ENCODE measurements at regions not wholly inside any gene's neighbourhood (a gene's known extent, or its start where the extent isn't known, plus 50 kb on each side); places are given as distances from the start of the nearest gene placed in this dataset.

DNA sequence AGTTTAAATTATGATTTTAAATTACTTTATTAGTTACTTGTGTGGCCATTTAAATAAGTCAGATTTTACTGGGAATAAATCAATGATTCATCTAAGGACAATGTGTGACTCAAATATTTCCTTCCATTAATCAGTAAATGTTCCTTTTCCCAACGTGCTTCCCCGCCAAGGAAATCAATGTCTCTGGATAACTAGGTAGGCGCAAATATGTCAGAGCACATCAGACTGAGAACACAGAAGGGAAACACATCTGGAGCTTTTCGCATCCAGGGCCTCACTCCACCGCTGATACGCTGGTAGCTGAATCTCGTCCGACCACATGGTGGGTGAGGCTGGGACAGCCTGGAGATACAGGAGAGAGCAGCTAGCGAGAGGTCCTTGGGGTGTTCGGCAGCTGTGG is 56.4 kb upstream of the RPS6KA2 start:
- no peaks in the 10 kb centered on the region for H3K4me1 ChIP-seq (ENCODE audit: control insufficient read depth, insufficient read depth, low read length)
- ChIA-PET CTCF (no interaction called here), POLR2A (no interaction called here)
- TF ChIP-seq ZNF274 (IDR thresholded peaks at IDR 0.05; ENCODE audit: low read length) (no peak), ZNF274 (tag by site-specific recombination; IDR thresholded peaks at IDR 0.05; ENCODE audit: borderline replicate concordance) (no peak), GLIS1 (tag by site-specific recombination; IDR thresholded peaks at IDR 0.05) (no peak), ZBTB48 (tag by site-specific recombination; IDR thresholded peaks at IDR 0.05) (no peak), ZIC2 (tag by site-specific recombination; IDR thresholded peaks at IDR 0.05) (no peak)
- TF ChIP-seq, protein P1, sequence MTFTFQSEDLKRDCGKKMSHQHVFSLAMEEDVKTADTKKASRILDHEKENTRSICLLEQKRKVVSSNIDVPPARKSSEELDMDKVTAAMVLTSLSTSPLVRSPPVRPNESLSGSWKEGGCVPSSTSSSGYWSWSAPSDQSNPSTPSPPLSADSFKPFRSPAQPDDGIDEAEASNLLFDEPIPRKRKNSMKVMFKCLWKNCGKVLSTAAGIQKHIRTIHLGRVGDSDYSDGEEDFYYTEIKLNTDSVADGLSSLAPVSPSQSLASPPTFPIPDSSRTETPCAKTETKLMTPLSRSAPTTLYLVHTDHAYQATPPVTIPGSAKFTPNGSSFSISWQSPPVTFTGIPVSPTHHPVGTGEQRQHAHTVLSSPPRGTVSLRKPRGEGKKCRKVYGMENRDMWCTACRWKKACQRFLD (tag by site-specific recombination; IDR thresholded peaks at IDR 0.05) = no peak
- TF ChIP-seq, protein P2, sequence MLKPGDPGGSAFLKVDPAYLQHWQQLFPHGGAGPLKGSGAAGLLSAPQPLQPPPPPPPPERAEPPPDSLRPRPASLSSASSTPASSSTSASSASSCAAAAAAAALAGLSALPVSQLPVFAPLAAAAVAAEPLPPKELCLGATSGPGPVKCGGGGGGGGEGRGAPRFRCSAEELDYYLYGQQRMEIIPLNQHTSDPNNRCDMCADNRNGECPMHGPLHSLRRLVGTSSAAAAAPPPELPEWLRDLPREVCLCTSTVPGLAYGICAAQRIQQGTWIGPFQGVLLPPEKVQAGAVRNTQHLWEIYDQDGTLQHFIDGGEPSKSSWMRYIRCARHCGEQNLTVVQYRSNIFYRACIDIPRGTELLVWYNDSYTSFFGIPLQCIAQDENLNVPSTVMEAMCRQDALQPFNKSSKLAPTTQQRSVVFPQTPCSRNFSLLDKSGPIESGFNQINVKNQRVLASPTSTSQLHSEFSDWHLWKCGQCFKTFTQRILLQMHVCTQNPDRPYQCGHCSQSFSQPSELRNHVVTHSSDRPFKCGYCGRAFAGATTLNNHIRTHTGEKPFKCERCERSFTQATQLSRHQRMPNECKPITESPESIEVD (tag by site-specific recombination; IDR thresholded peaks at IDR 0.05) = no peak
- TF ChIP-seq, protein P3, sequence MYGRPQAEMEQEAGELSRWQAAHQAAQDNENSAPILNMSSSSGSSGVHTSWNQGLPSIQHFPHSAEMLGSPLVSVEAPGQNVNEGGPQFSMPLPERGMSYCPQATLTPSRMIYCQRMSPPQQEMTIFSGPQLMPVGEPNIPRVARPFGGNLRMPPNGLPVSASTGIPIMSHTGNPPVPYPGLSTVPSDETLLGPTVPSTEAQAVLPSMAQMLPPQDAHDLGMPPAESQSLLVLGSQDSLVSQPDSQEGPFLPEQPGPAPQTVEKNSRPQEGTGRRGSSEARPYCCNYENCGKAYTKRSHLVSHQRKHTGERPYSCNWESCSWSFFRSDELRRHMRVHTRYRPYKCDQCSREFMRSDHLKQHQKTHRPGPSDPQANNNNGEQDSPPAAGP (tag by site-specific recombination; IDR thresholded peaks at IDR 0.05) = no peak
- no peaks in the 10 kb centered on the region for H3K36me3 ChIP-seq (ENCODE audit: control insufficient read depth in 2 of 2, insufficient read depth in 1 of 2, low read length in 2 of 2)
- H3K9me3 ChIP-seq (ENCODE audit: control insufficient read depth, insufficient read depth, low read depth, low read length) = no peaks in the 10 kb centered on the region
- H3K4me3 ChIP-seq (ENCODE audit: low read depth, low read length) = no peak overlapping the region
- H3K27ac ChIP-seq (ENCODE audit: extremely low read depth, low read depth, low read length) = no peak overlapping the region

DNA sequence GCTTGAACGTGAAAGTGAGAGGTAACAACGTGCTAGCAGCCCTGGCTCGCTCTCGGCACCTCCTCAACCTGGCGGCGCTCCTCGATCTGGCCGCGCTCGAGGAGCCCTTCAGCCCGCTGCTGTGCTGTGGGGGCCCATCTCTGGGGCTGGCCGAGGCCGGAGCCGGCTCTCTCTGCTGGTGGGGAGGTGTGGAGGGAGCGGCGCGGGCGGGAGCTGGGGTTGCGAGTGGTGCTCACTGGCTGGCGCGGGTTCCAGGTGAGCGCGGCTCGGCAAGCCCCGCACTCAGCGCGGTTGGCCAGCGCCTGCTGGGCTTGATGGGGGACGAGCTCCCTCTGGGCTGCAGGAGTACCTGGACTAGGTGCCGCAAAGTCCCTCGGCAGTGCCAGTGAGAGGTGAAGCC is 52.5 kb upstream of the RPS6KA2 start:
- ChIA-PET POLR2A (no interaction called here), CTCF (no interaction called here)
- H3K36me3 ChIP-seq (ENCODE audit: control insufficient read depth in 2 of 2, insufficient read depth in 1 of 2, low read length in 2 of 2) = no peaks in the 10 kb centered on the region
- H3K4me1 ChIP-seq (ENCODE audit: control insufficient read depth, insufficient read depth, low read length) = no peaks in the 10 kb centered on the region
- TF ChIP-seq ZNF174 (tag by site-specific recombination; IDR thresholded peaks at IDR 0.05) = no peak
- TF ChIP-seq, protein P4, sequence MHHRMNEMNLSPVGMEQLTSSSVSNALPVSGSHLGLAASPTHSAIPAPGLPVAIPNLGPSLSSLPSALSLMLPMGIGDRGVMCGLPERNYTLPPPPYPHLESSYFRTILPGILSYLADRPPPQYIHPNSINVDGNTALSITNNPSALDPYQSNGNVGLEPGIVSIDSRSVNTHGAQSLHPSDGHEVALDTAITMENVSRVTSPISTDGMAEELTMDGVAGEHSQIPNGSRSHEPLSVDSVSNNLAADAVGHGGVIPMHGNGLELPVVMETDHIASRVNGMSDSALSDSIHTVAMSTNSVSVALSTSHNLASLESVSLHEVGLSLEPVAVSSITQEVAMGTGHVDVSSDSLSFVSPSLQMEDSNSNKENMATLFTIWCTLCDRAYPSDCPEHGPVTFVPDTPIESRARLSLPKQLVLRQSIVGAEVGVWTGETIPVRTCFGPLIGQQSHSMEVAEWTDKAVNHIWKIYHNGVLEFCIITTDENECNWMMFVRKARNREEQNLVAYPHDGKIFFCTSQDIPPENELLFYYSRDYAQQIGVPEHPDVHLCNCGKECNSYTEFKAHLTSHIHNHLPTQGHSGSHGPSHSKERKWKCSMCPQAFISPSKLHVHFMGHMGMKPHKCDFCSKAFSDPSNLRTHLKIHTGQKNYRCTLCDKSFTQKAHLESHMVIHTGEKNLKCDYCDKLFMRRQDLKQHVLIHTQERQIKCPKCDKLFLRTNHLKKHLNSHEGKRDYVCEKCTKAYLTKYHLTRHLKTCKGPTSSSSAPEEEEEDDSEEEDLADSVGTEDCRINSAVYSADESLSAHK (tag by site-specific recombination; IDR thresholded peaks at IDR 0.05) = no peak
- TF ChIP-seq ZNF529 (tag by site-specific recombination; IDR thresholded peaks at IDR 0.05; ENCODE audit: insufficient replicate concordance) = no peak
- TF ChIP-seq ZNF292 (tag by site-specific recombination; IDR thresholded peaks at IDR 0.05; ENCODE audit: borderline replicate concordance, low read depth) = no peak
- no peak for TF ChIP-seq ZNF510 (tag by site-specific recombination; IDR thresholded peaks at IDR 0.05; ENCODE audit: insufficient replicate concordance)
- TF ChIP-seq KLF16 (tag by site-specific recombination; IDR thresholded peaks at IDR 0.05) = no peak
- TF ChIP-seq, protein P5, sequence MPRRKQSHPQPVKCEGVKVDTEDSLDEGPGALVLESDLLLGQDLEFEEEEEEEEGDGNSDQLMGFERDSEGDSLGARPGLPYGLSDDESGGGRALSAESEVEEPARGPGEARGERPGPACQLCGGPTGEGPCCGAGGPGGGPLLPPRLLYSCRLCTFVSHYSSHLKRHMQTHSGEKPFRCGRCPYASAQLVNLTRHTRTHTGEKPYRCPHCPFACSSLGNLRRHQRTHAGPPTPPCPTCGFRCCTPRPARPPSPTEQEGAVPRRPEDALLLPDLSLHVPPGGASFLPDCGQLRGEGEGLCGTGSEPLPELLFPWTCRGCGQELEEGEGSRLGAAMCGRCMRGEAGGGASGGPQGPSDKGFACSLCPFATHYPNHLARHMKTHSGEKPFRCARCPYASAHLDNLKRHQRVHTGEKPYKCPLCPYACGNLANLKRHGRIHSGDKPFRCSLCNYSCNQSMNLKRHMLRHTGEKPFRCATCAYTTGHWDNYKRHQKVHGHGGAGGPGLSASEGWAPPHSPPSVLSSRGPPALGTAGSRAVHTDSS (tag by site-specific recombination; IDR thresholded peaks at IDR 0.05) = no peak
- no peak for TF ChIP-seq ZNF549 (tag by site-specific recombination; IDR thresholded peaks at IDR 0.05)
- TF ChIP-seq, protein P6, sequence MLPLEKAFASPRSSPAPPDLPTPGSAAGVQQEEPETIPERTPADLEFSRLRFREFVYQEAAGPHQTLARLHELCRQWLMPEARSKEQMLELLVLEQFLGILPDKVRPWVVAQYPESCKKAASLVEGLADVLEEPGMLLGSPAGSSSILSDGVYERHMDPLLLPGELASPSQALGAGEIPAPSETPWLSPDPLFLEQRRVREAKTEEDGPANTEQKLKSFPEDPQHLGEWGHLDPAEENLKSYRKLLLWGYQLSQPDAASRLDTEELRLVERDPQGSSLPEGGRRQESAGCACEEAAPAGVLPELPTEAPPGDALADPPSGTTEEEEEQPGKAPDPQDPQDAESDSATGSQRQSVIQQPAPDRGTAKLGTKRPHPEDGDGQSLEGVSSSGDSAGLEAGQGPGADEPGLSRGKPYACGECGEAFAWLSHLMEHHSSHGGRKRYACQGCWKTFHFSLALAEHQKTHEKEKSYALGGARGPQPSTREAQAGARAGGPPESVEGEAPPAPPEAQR (tag by site-specific recombination; IDR thresholded peaks at IDR 0.05) = no peak
- no peak for TF ChIP-seq ZFP3 (tag by site-specific recombination; IDR thresholded peaks at IDR 0.05; ENCODE audit: low read depth)
- TF ChIP-seq ZNF624 (tag by site-specific recombination; IDR thresholded peaks at IDR 0.05) = no peak
- no peak for TF ChIP-seq KLF8 (tag by site-specific recombination; IDR thresholded peaks at IDR 0.05)
- TF ChIP-seq ZXDB (tag by site-specific recombination; IDR thresholded peaks at IDR 0.05) = no peak
- TF ChIP-seq TRIM28 (IDR thresholded peaks at IDR 0.05; ENCODE audit: borderline replicate concordance, low read length) = no peak
- no peak for TF ChIP-seq PRDM1 (tag by site-specific recombination; IDR thresholded peaks at IDR 0.05)
- TF ChIP-seq ZNF785 (tag by site-specific recombination; IDR thresholded peaks at IDR 0.05) = no peak
- H3K27ac ChIP-seq (ENCODE audit: extremely low read depth, low read depth, low read length) = no peak overlapping the region
- H3K9me3 ChIP-seq (ENCODE audit: control insufficient read depth, insufficient read depth, low read depth, low read length) = no peaks in the 10 kb centered on the region
- no peak overlapping the region for H3K4me3 ChIP-seq (ENCODE audit: low read depth, low read length)

Measured in HEK293 (cell line).